ENCODE measurements at regions not wholly inside any gene's neighbourhood (a gene's known extent, or its start where the extent isn't known, plus 50 kb on each side); places are given as distances from the start of the nearest gene placed in this dataset.

- DNase-seq = no peak
These were observed 51.6 kb upstream of the KCND3 start for GRCh38 chr1:112040891-112041740.

GRCh38 chr1:112043901-112044300, 54.4 kb upstream of the KCND3 start:
- no peak for DNase-seq

GRCh38 chr1:112044745-112045144, 55.3 kb upstream of the KCND3 start:
- no peak for DNase-seq

GRCh38 chr1:112046630-112047029, 57.2 kb upstream of the KCND3 start:
- DNase-seq = no peak

- no peak for DNase-seq
These were observed 59.0 kb upstream of the KCND3 start for GRCh38 chr1:112048421-112048820.

GRCh38 chr1:112054510-112054909, 65.0 kb upstream of the KCND3 start:
- no peak for DNase-seq

GRCh38 chr1:112056354-112056753, 66.9 kb upstream of the KCND3 start:
- no peak for DNase-seq

GRCh38 chr1:112057736-112058135, 68.3 kb upstream of the KCND3 start:
- no peak for DNase-seq

GRCh38 chr1:112058815-112059450, 69.5 kb upstream of the KCND3 start:
- no peak for DNase-seq

- DNase-seq = no peak
These were observed 70.2 kb upstream of the KCND3 start for GRCh38 chr1:112059679-112060078.

- DNase-seq = no peak
These were observed 70.8 kb upstream of the KCND3 start for GRCh38 chr1:112060261-112060660.

GRCh38 chr1:112061056-112061455, 71.6 kb upstream of the KCND3 start:
- no peak for DNase-seq

- no peak for DNase-seq
These were observed 72.4 kb upstream of the KCND3 start for GRCh38 chr1:112061901-112062320.

- DNase-seq = no peak
These were observed 74.6 kb upstream of the KCND3 start for GRCh38 chr1:112063781-112064728.

GRCh38 chr1:112067989-112068388, 78.5 kb upstream of the KCND3 start:
- DNase-seq = no peak

- DNase-seq = no peak
These were observed 81.2 kb upstream of the KCND3 start for GRCh38 chr1:112070677-112071076.

- DNase-seq = no peak
These were observed 85.2 kb upstream of the KCND3 start for GRCh38 chr1:112074711-112075110.

GRCh38 chr1:112075566-112075965, 86.1 kb upstream of the KCND3 start:
- DNase-seq = no peak

- DNase-seq = no peak
These were observed 90.0 kb upstream of the KCND3 start for GRCh38 chr1:112079446-112079845.

GRCh38 chr1:112083487-112083886, 94.0 kb upstream of the KCND3 start:
- no peak for DNase-seq

- DNase-seq = no peak
These were observed 103.3 kb upstream of the KCND3 start for GRCh38 chr1:112092656-112093371.

- no peak for DNase-seq
These were observed 103.9 kb upstream of the KCND3 start for GRCh38 chr1:112093372-112093694.

- DNase-seq = no peak
These were observed 110.5 kb upstream of the KCND3 start for GRCh38 chr1:112099979-112100378.
